ENCODE measurements at regions not wholly inside any gene's neighbourhood (a gene's known extent, or its start where the extent isn't known, plus 50 kb on each side); places are given as distances from the start of the nearest gene placed in this dataset.

DNA sequence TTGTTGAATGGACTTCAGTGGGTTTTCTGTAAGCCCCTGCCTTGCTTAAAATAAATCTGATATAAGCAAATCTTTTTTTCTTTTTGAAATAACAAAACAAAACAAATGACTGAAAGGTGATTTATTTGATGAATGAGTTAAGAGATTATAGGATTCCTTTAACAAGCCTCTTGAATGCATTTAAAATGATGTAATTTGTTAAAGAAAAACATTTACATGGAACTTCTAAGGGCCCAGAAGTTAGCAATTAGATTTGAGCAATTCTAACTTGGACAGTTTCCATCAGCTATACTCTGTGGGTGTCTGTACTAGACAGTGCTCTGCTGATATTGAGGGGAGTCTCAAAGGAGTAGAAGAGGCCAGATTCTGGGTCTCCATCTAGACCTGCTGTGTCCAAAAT is 143.5 kb upstream of the RAG2 start (continued):
- TF ChIP-seq, protein P1, sequence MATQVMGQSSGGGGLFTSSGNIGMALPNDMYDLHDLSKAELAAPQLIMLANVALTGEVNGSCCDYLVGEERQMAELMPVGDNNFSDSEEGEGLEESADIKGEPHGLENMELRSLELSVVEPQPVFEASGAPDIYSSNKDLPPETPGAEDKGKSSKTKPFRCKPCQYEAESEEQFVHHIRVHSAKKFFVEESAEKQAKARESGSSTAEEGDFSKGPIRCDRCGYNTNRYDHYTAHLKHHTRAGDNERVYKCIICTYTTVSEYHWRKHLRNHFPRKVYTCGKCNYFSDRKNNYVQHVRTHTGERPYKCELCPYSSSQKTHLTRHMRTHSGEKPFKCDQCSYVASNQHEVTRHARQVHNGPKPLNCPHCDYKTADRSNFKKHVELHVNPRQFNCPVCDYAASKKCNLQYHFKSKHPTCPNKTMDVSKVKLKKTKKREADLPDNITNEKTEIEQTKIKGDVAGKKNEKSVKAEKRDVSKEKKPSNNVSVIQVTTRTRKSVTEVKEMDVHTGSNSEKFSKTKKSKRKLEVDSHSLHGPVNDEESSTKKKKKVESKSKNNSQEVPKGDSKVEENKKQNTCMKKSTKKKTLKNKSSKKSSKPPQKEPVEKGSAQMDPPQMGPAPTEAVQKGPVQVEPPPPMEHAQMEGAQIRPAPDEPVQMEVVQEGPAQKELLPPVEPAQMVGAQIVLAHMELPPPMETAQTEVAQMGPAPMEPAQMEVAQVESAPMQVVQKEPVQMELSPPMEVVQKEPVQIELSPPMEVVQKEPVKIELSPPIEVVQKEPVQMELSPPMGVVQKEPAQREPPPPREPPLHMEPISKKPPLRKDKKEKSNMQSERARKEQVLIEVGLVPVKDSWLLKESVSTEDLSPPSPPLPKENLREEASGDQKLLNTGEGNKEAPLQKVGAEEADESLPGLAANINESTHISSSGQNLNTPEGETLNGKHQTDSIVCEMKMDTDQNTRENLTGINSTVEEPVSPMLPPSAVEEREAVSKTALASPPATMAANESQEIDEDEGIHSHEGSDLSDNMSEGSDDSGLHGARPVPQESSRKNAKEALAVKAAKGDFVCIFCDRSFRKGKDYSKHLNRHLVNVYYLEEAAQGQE (IDR thresholded peaks at IDR 0.05) = no peak
- no peak for TF ChIP-seq GATA3 (IDR thresholded peaks at IDR 0.05; ENCODE audit: borderline replicate concordance)

DNA sequence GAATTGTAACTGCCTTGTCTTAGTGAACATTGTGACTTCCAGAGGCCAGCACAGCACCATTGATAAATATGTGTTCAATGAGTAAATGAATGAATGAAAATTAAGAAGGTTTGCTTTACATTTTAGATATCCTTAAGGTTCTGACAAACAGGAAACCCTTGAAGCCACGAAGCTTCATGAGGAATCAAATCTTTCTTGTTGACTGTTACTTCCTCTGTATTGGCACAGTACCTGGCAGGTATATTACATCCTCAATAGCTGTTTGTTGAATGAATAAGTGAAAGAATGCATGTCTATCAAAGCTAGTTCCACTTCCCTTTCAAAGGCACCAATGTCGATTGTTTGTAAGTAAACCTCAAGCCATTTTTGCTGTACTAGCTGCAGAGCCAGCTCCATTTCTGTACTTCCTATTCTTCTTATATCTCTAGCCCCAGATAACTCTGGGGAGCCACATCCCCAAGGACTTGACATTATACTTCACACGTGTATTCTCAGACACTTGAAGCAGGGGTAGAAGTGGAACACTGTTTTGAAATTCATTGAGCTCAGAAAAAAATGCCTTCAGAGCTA is 140.3 kb upstream of the RAG2 start:
- ATAC-seq (no peak), DNase-seq (ENCODE audit: low read depth in 1 of 2, low spot score in 1 of 2) (no peak), FAIRE-seq (no peak)
- 1% methylated on average over 3 of the region's 3 CpGs for WGBS (ENCODE audit: missing lambda C conversion rate)
- POLR2A ChIA-PET = no interaction called here
- no peaks in the 10 kb centered on the region for H3K9me3 ChIP-seq
- CTCF ChIA-PET = interaction anchor here (0.8 to 9.2 kb wide), 9 partner anchors 9 to 175 kb away, joined by 3 to 82 read pairs (median 4); no protein-coding TSS in a partner anchor
- no peaks in the 10 kb centered on the region for H3K4me1 ChIP-seq
- no peak for TF ChIP-seq HEYL (CRISPR knock-in tag; IDR thresholded peaks at IDR 0.05)
- TF ChIP-seq, protein P2, sequence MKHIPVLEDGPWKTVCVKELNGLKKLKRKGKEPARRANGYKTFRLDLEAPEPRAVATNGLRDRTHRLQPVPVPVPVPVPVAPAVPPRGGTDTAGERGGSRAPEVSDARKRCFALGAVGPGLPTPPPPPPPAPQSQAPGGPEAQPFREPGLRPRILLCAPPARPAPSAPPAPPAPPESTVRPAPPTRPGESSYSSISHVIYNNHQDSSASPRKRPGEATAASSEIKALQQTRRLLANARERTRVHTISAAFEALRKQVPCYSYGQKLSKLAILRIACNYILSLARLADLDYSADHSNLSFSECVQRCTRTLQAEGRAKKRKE (CRISPR knock-in tag; IDR thresholded peaks at IDR 0.05; ENCODE audit: low read depth) = no peak
- TF ChIP-seq BCL3 (IDR thresholded peaks at IDR 0.05) = no peak
- TF ChIP-seq JUNB (IDR thresholded peaks at IDR 0.05) = no peak
- no peak for TF ChIP-seq MAZ (IDR thresholded peaks at IDR 0.05; ENCODE audit: borderline replicate concordance, low read depth, low read length)
- TF ChIP-seq CEBPB (IDR thresholded peaks at IDR 0.05) = no peak
- TF ChIP-seq EP300 (IDR thresholded peaks at IDR 0.05) = no peak
- no peak for TF ChIP-seq NFE2L2 (conservative IDR thresholded peaks at IDR 0.05; ENCODE audit: low read length)
- no peak for TF ChIP-seq HDAC2 (IDR thresholded peaks at IDR 0.05)
- TF ChIP-seq, protein P1 (IDR thresholded peaks at IDR 0.05) = no peak
- no peak for TF ChIP-seq RFX5 (IDR thresholded peaks at IDR 0.05)
- TF ChIP-seq CBX2 (IDR thresholded peaks at IDR 0.05; ENCODE audit: borderline replicate concordance, low read depth) = no peak
- no peak for TF ChIP-seq PBX3 (IDR thresholded peaks at IDR 0.05)
- no peak overlapping the region for H3K4me2 ChIP-seq
- no peak overlapping the region for H3K27ac ChIP-seq
- no peak overlapping the region for H3K4me3 ChIP-seq
